ENCODE measurements at regions not wholly inside any gene's neighbourhood (a gene's known extent, or its start where the extent isn't known, plus 50 kb on each side); places are given as distances from the start of the nearest gene placed in this dataset.
A peak's percentile ranks its signal among the peaks of the same experiment; 100 is the strongest.

- no peaks in the 10 kb centered on the region for H3K9me3 ChIP-seq (ENCODE audit: low read depth, low read length)
- H3K27ac ChIP-seq (ENCODE audit: low read depth, low read length) = no peak overlapping the region
- no peaks in the 10 kb centered on the region for H3K27me3 ChIP-seq (ENCODE audit: insufficient read depth, low read length)
- no peak overlapping the region for H2AFZ ChIP-seq (ENCODE audit: low read length)
- no peaks in the 10 kb centered on the region for H4K20me1 ChIP-seq (ENCODE audit: insufficient read depth, low read length)
- H3K4me1 ChIP-seq (ENCODE audit: insufficient read depth, low read length) = no peaks in the 10 kb centered on the region
- TF ChIP-seq, protein P1, sequence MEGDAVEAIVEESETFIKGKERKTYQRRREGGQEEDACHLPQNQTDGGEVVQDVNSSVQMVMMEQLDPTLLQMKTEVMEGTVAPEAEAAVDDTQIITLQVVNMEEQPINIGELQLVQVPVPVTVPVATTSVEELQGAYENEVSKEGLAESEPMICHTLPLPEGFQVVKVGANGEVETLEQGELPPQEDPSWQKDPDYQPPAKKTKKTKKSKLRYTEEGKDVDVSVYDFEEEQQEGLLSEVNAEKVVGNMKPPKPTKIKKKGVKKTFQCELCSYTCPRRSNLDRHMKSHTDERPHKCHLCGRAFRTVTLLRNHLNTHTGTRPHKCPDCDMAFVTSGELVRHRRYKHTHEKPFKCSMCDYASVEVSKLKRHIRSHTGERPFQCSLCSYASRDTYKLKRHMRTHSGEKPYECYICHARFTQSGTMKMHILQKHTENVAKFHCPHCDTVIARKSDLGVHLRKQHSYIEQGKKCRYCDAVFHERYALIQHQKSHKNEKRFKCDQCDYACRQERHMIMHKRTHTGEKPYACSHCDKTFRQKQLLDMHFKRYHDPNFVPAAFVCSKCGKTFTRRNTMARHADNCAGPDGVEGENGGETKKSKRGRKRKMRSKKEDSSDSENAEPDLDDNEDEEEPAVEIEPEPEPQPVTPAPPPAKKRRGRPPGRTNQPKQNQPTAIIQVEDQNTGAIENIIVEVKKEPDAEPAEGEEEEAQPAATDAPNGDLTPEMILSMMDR (IDR thresholded peaks at IDR 0.05; ENCODE audit: extremely low read depth, low read depth, low read length) = no peak
- no peaks in the 10 kb centered on the region for H3K36me3 ChIP-seq (ENCODE audit: insufficient read depth, low read length)
- no peaks in the 10 kb centered on the region for H3K79me2 ChIP-seq (ENCODE audit: insufficient read depth, low read length)
- H3K4me3 ChIP-seq (ENCODE audit: insufficient read depth, low read length) = no peak overlapping the region
- H3K4me2 ChIP-seq (ENCODE audit: insufficient read depth, low read length) = no peak overlapping the region
- no peak for DNase-seq (ENCODE audit: insufficient read length, low spot score, missing footprints)
Measured at GRCh38 chr6:22726966-22727365, 157.6 kb downstream of the HDGFL1 start.

DNA sequence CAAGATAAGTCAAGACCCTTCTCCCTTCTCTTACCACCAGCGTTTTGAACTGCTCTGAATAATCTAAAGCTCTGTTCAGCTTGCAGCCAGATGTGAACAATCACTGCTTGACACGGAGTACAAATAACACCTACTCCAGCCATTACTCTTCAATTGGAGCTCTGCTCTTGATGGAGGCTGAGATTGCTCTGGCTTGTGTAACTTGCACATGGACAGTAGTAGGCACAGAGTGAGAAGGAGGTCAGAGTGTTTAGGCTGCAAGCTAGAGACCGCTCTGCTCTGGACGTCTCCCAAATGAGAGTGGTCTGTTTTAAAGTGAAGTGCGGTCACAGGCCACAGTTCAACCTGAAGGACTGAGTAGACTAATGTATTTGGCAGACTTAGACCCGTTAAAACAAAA is 158.3 kb downstream of the HDGFL1 start:
- Histone ChIP-seq H3K4me2 (ENCODE audit: insufficient read depth, low read length) (no peak overlapping the region), H3K4me1 (ENCODE audit: insufficient read depth, low read length) (no peaks in the 10 kb centered on the region), H3K4me3 (ENCODE audit: insufficient read depth, low read length) (no peak overlapping the region), H3K79me2 (ENCODE audit: insufficient read depth, low read length) (no peaks in the 10 kb centered on the region), H3K36me3 (ENCODE audit: insufficient read depth, low read length) (no peaks in the 10 kb centered on the region), H3K9me3 (ENCODE audit: low read depth, low read length) (no peaks in the 10 kb centered on the region), H3K27ac (ENCODE audit: low read depth, low read length) (no peak overlapping the region), H3K27me3 (ENCODE audit: insufficient read depth, low read length) (no peaks in the 10 kb centered on the region), H2AFZ (ENCODE audit: low read length) (peak overlapping the region; percentile 17), H4K20me1 (ENCODE audit: insufficient read depth, low read length) (no peaks in the 10 kb centered on the region)
- TF ChIP-seq, protein P1 (IDR thresholded peaks at IDR 0.05; ENCODE audit: extremely low read depth, low read depth, low read length) = no peak
- DNase-seq (ENCODE audit: insufficient read length, low spot score, missing footprints) = peak; percentile 49

- no peak overlapping the region for H3K27ac ChIP-seq (ENCODE audit: low read depth, low read length)
- DNase-seq (ENCODE audit: insufficient read length, low spot score, missing footprints) = no peak
- no peaks in the 10 kb centered on the region for H3K27me3 ChIP-seq (ENCODE audit: insufficient read depth, low read length)
- no peak overlapping the region for H3K4me3 ChIP-seq (ENCODE audit: insufficient read depth, low read length)
- peak overlapping the region; percentile 31 for H2AFZ ChIP-seq (ENCODE audit: low read length)
- no peaks in the 10 kb centered on the region for H3K79me2 ChIP-seq (ENCODE audit: insufficient read depth, low read length)
- no peaks in the 10 kb centered on the region for H3K9me3 ChIP-seq (ENCODE audit: low read depth, low read length)
- H3K36me3 ChIP-seq (ENCODE audit: insufficient read depth, low read length) = no peaks in the 10 kb centered on the region
- no peaks in the 10 kb centered on the region for H4K20me1 ChIP-seq (ENCODE audit: insufficient read depth, low read length)
- TF ChIP-seq, protein P1 (IDR thresholded peaks at IDR 0.05; ENCODE audit: extremely low read depth, low read depth, low read length) = no peak
- H3K4me2 ChIP-seq (ENCODE audit: insufficient read depth, low read length) = no peak overlapping the region
- H3K4me1 ChIP-seq (ENCODE audit: insufficient read depth, low read length) = no peaks in the 10 kb centered on the region
Measured at GRCh38 chr6:22732176-22732970, 163.0 kb downstream of the HDGFL1 start.

- H3K27me3 ChIP-seq (ENCODE audit: insufficient read depth, low read length) = no peaks in the 10 kb centered on the region
- TF ChIP-seq, protein P1 (IDR thresholded peaks at IDR 0.05; ENCODE audit: extremely low read depth, low read depth, low read length) = no peak
- H3K27ac ChIP-seq (ENCODE audit: low read depth, low read length) = no peak overlapping the region
- H3K4me1 ChIP-seq (ENCODE audit: insufficient read depth, low read length) = no peaks in the 10 kb centered on the region
- H3K9me3 ChIP-seq (ENCODE audit: low read depth, low read length) = no peaks in the 10 kb centered on the region
- H3K4me3 ChIP-seq (ENCODE audit: insufficient read depth, low read length) = no peak overlapping the region
- no peak for DNase-seq (ENCODE audit: insufficient read length, low spot score, missing footprints)
- no peaks in the 10 kb centered on the region for H3K36me3 ChIP-seq (ENCODE audit: insufficient read depth, low read length)
- H2AFZ ChIP-seq (ENCODE audit: low read length) = no peak overlapping the region
- H3K79me2 ChIP-seq (ENCODE audit: insufficient read depth, low read length) = no peaks in the 10 kb centered on the region
- no peaks in the 10 kb centered on the region for H4K20me1 ChIP-seq (ENCODE audit: insufficient read depth, low read length)
- H3K4me2 ChIP-seq (ENCODE audit: insufficient read depth, low read length) = no peak overlapping the region
Measured at GRCh38 chr6:22736740-22737139, 167.4 kb downstream of the HDGFL1 start.

Data from osteoblast (primary cell).